GM23338 (cell line): ENCODE measurements at regions not wholly inside any gene's neighbourhood (a gene's known extent, or its start where the extent isn't known, plus 50 kb on each side); places are given as distances from the start of the nearest gene placed in this dataset.

Source experiments
- ATAC-seq: fragments of 200-7000 bp; cut with Tn5 transposase; 3 replicates; pipeline ENCODE4 v1.9.1; 2020
- DNase-seq: peaks from one replicate; pipeline ENCODE4 v3.0.0-alpha.2; 2015; ENCODE audit warnings: low spot score
- H2AFZ ChIP-seq: fragments of 200-600 bp; sonication (generic); 2 replicates; pipeline ENCODE4 v1.8.0; 2016; ENCODE audit warnings: antibody characterized with exemption, mild to moderate bottlenecking, moderate library complexity
- H3F3A ChIP-seq: fragments of 200-600 bp; sonication (generic); replicated peaks from 2 replicates; pipeline ENCODE4 v1.8.0; 2017; ENCODE audit warnings: antibody characterized with exemption, mixed run types, low read depth
- H3K27ac ChIP-seq: fragments of 200-600 bp; sonication (generic); 2 replicates; pipeline ENCODE4 v1.6.1; 2016; ENCODE audit warnings: low read depth
- H3K27me3 ChIP-seq: fragments of 200-600 bp; sonication (generic); 2 replicates; pipeline ENCODE4 v1.8.0; 2016; ENCODE audit warnings: mild to moderate bottlenecking, mixed run types, moderate library complexity; ENCODE audit not compliant: insufficient read depth
- H3K36me3 ChIP-seq: fragments of 200-600 bp; sonication (generic); 2 replicates; pipeline ENCODE4 v1.8.0; 2016; ENCODE audit warnings: mild to moderate bottlenecking; ENCODE audit not compliant: insufficient read depth
- H3K4me1 ChIP-seq: fragments of 200-600 bp; sonication (generic); 2 replicates; pipeline ENCODE4 v1.8.0; 2016; ENCODE audit warnings: mild to moderate bottlenecking, moderate library complexity; ENCODE audit not compliant: insufficient read depth
- H3K4me2 ChIP-seq: fragments of 200-600 bp; sonication (generic); 2 replicates; pipeline ENCODE4 v1.7.1; 2017; ENCODE audit warnings: mixed run types
- H3K4me3 ChIP-seq: fragments of 200-600 bp; sonication (generic); 2 replicates; pipeline ENCODE4 v1.6.1; 2016; ENCODE audit warnings: mixed run types
- H3K79me2 ChIP-seq: fragments of 200-600 bp; sonication (generic); replicated peaks from 2 replicates; pipeline ENCODE4 v1.8.0; 2017; ENCODE audit warnings: mild to moderate bottlenecking; ENCODE audit not compliant: insufficient read depth
- H3K9me2 ChIP-seq: fragments of 200-600 bp; sonication (generic); 2 replicates; pipeline ENCODE4 v1.8.0; 2017; ENCODE audit not compliant: insufficient read depth
- H4K20me1 ChIP-seq: fragments of 200-600 bp; sonication (generic); replicated peaks from 2 replicates; pipeline ENCODE4 v1.8.0; 2017; ENCODE audit warnings: mild to moderate bottlenecking; ENCODE audit not compliant: insufficient read depth
- H3K27ac Mint-ChIP-seq: 2 replicates; pipeline ENCODE4 v1.8.0; 2020; ENCODE audit warnings: inconsistent platforms, mild to moderate bottlenecking, moderate library complexity, mixed read lengths
- H3K27me3 Mint-ChIP-seq: 3 replicates; pipeline ENCODE4 v1.8.0; 2022; ENCODE audit warnings: low read depth, mild to moderate bottlenecking, moderate library complexity, mixed read lengths, inconsistent platforms; ENCODE audit not compliant: insufficient read depth, poor library complexity
- H3K36me3 Mint-ChIP-seq: 3 replicates; pipeline ENCODE4 v1.8.0; 2021; ENCODE audit warnings: low read depth, mild to moderate bottlenecking, inconsistent platforms, moderate library complexity, mixed read lengths
- H3K4me1 Mint-ChIP-seq: 3 replicates; pipeline ENCODE4 v1.8.0; 2020; ENCODE audit warnings: mild to moderate bottlenecking, inconsistent platforms, mixed read lengths
- H3K4me3 Mint-ChIP-seq: 3 replicates; pipeline ENCODE4 v1.8.0; 2021; ENCODE audit warnings: moderate library complexity, mild to moderate bottlenecking, inconsistent platforms, mixed read lengths
- H3K9me3 Mint-ChIP-seq: 3 replicates; pipeline ENCODE4 v1.8.0; 2020; ENCODE audit warnings: moderate library complexity, mild to moderate bottlenecking, inconsistent platforms, mixed read lengths
- CTCF ChIP-seq, 2 experiments: fragments of 200-600 bp in 1 of 2; sonication (generic) in 1 of 2; conservative IDR thresholded peaks; 2 replicates each; pipeline versions ENCODE4 v1.5.1 to v1.6.1; 2016 to 2017; ENCODE audit warnings: antibody characterized with exemption in 2 of 2, low read depth in 2 of 2, mild to moderate bottlenecking in 2 of 2, moderate library complexity in 1 of 2
- EZH2 ChIP-seq: fragments of 200-600 bp; sonication (generic); IDR thresholded peaks from one replicate; pipeline ENCODE4 v1.8.0; 2017; ENCODE audit warnings: antibody characterized with exemption, mild to moderate bottlenecking, low read depth; ENCODE audit not compliant: unreplicated experiment
- EZH2phosphoT487 ChIP-seq: fragments of 200-600 bp; sonication (generic); IDR thresholded peaks from one replicate; pipeline ENCODE4 v1.8.1; 2018; ENCODE audit warnings: antibody characterized with exemption; ENCODE audit not compliant: unreplicated experiment
- NANOG ChIP-seq: IDR thresholded peaks from 2 replicates; pipeline ENCODE4 v1.6.1; 2016; ENCODE audit warnings: antibody characterized with exemption, borderline replicate concordance
- POLR2AphosphoS5 ChIP-seq: IDR thresholded peaks from 2 replicates; pipeline ENCODE4 v1.6.1; 2016; ENCODE audit warnings: antibody characterized with exemption, low read depth
- REST ChIP-seq: IDR thresholded peaks from one replicate; pipeline ENCODE4 v1.6.1; 2018; ENCODE audit warnings: antibody characterized with exemption; ENCODE audit not compliant: unreplicated experiment
- ZNF114 ChIP-seq: fragments of 250-450 bp; sonication (Bioruptor Pico); IDR thresholded peaks from 2 replicates; pipeline ENCODE4 v1.5.0; 2020; ENCODE audit warnings: mild to moderate bottlenecking, moderate library complexity
- ZNF462 ChIP-seq: fragments of 250-450 bp; sonication (Bioruptor Pico); IDR thresholded peaks from 2 replicates; pipeline ENCODE4 v1.5.0; 2020; ENCODE audit warnings: mild to moderate bottlenecking, moderate library complexity

GRCh38 chr5:5857396-5857795 is 434.9 kb downstream of the ICE1 start:
- H3K36me3 ChIP-seq, result no peaks in the 10 kb centered on the region
- no peaks in the 10 kb centered on the region for H3K4me1 ChIP-seq
- TF ChIP-seq REST (no peak), CTCF (conservative IDR thresholded peaks at IDR 0.05; ENCODE audit: low read depth in 2 of 2) (no peak), NANOG (no peak)
- Mint-ChIP-seq H3K36me3 (no peaks in the 10 kb centered on the region), H3K4me1 (no peaks in the 10 kb centered on the region), H3K27me3 (peaks cover 2% of the 10 kb centered on the region), H3K9me3 (no peaks in the 10 kb centered on the region), H3K27ac (no peak overlapping the region), H3K4me3 (no peak overlapping the region)
- H3K79me2 ChIP-seq, result no peaks in the 10 kb centered on the region
- H2AFZ ChIP-seq, result no peak overlapping the region
- H4K20me1 ChIP-seq, result no peaks in the 10 kb centered on the region
- no peaks in the 10 kb centered on the region; the same call in 1 of the 2 replicates for H3K9me2 ChIP-seq
- no peak for DNase-seq
- no peaks in the 10 kb centered on the region for H3F3A ChIP-seq
- no peaks in the 10 kb centered on the region for H3K27me3 ChIP-seq
- no peak overlapping the region for H3K4me2 ChIP-seq
- no peak overlapping the region for H3K27ac ChIP-seq
- no peak for ATAC-seq
- no peak overlapping the region for H3K4me3 ChIP-seq

GRCh38 chr5:5854087-5854486 is 431.6 kb downstream of the ICE1 start:
- H3F3A ChIP-seq, result no peaks in the 10 kb centered on the region
- no peaks in the 10 kb centered on the region for H3K27me3 ChIP-seq
- DNase-seq, result no peak
- no peak overlapping the region for H3K4me3 Mint-ChIP-seq
- no peaks in the 10 kb centered on the region for H3K79me2 ChIP-seq
- H3K27ac Mint-ChIP-seq, result no peak overlapping the region
- no peaks in the 10 kb centered on the region for H3K9me3 Mint-ChIP-seq
- no peak overlapping the region for H3K4me3 ChIP-seq
- ATAC-seq, result no peak
- H3K36me3 Mint-ChIP-seq, result no peaks in the 10 kb centered on the region
- no peaks in the 10 kb centered on the region for H4K20me1 ChIP-seq
- no peaks in the 10 kb centered on the region for H3K36me3 ChIP-seq
- no peaks in the 10 kb centered on the region for H3K4me1 Mint-ChIP-seq
- H3K9me2 ChIP-seq, result no peaks in the 10 kb centered on the region
- no peak overlapping the region for H3K27ac ChIP-seq
- H3K4me2 ChIP-seq, result no peak overlapping the region
- no peaks in the 10 kb centered on the region for H3K4me1 ChIP-seq
- H3K27me3 Mint-ChIP-seq, result no peaks in the 10 kb centered on the region
- H2AFZ ChIP-seq, result no peak overlapping the region
- TF ChIP-seq EZH2 (no peak), POLR2AphosphoS5 (no peak), EZH2phosphoT487 (no peak), ZNF114 (CRISPR knock-in tag) (no peak), ZNF462 (no peak)
